H9 (cell line): ENCODE measurements at regions not wholly inside any gene's neighbourhood (a gene's known extent, or its start where the extent isn't known, plus 50 kb on each side); places are given as distances from the start of the nearest gene placed in this dataset.

Experiments
- DNase-seq: peaks from one replicate; pipeline ENCODE4 v3.0.0-alpha.2; 2017
- H2AFZ ChIP-seq: one replicate; pipeline ENCODE4 v1.6.1; 2013; ENCODE audit warnings: mild to moderate bottlenecking, low read length, control low read depth, moderate library complexity
- H2AK5ac ChIP-seq: 2 replicates; pipeline ENCODE4 v1.6.1; 2013; ENCODE audit warnings: low read length, control low read depth, mixed read lengths; ENCODE audit not compliant: insufficient read length
- H2BK120ac ChIP-seq: one replicate; pipeline ENCODE4 v1.6.1; 2013; ENCODE audit warnings: low read depth, mild to moderate bottlenecking, low read length, control low read depth, inconsistent platforms; ENCODE audit not compliant: poor library complexity, severe bottlenecking
- H2BK12ac ChIP-seq: 2 replicates; pipeline ENCODE4 v1.6.1; 2013; ENCODE audit warnings: low read length, control low read depth, mixed read lengths, low read depth; ENCODE audit not compliant: insufficient read length
- H2BK15ac ChIP-seq: 2 replicates; pipeline ENCODE4 v1.6.1; 2013; ENCODE audit warnings: low read depth, low read length, control low read depth
- H2BK20ac ChIP-seq: one replicate; pipeline ENCODE4 v1.6.1; 2013; ENCODE audit warnings: low read depth, mild to moderate bottlenecking, low read length, control low read depth, inconsistent platforms; ENCODE audit not compliant: poor library complexity, severe bottlenecking
- H2BK5ac ChIP-seq: 2 replicates; pipeline ENCODE4 v1.6.1; 2013; ENCODE audit warnings: low read length, control low read depth, mixed read lengths; ENCODE audit not compliant: insufficient read length
- H3K14ac ChIP-seq: 2 replicates; pipeline ENCODE4 v1.6.1; 2013; ENCODE audit warnings: low read length, control low read depth; ENCODE audit not compliant: insufficient read depth
- H3K18ac ChIP-seq: 2 replicates; pipeline ENCODE4 v1.6.1; 2013; ENCODE audit warnings: low read depth, mild to moderate bottlenecking, mixed read lengths, low read length, control low read depth; ENCODE audit not compliant: insufficient read length
- H3K23ac ChIP-seq: 2 replicates; pipeline ENCODE4 v1.6.1; 2013; ENCODE audit warnings: low read length, control low read depth, mixed read lengths, low read depth; ENCODE audit not compliant: insufficient read length
- H3K23me2 ChIP-seq: 2 replicates; pipeline ENCODE4 v1.6.1; 2013; ENCODE audit warnings: low read depth, mild to moderate bottlenecking, mixed read lengths, low read length, control low read depth; ENCODE audit not compliant: insufficient read length, poor library complexity, severe bottlenecking
- H3K27ac ChIP-seq: 2 replicates; pipeline ENCODE4 v1.5.1; 2013; ENCODE audit warnings: low read length, control low read depth, mixed read lengths, low read depth; ENCODE audit not compliant: insufficient read length
- H3K27me3 ChIP-seq: 2 replicates; pipeline ENCODE4 v1.6.1; 2013; ENCODE audit warnings: low read length, control low read depth, inconsistent platforms; ENCODE audit not compliant: insufficient read depth
- H3K4ac ChIP-seq: 2 replicates; pipeline ENCODE4 v1.6.1; 2013; ENCODE audit warnings: low read depth, mild to moderate bottlenecking, control low read depth, inconsistent platforms, low read length, moderate library complexity
- H3K4me1 ChIP-seq: 2 replicates; pipeline ENCODE4 v1.6.1; 2013; ENCODE audit warnings: low read length, control low read depth, inconsistent platforms; ENCODE audit not compliant: insufficient read depth
- H3K4me2 ChIP-seq: 2 replicates; pipeline ENCODE4 v1.6.1; 2013; ENCODE audit warnings: low read length, control low read depth, mixed read lengths; ENCODE audit not compliant: insufficient read length, insufficient read depth
- H3K56ac ChIP-seq: 2 replicates; pipeline ENCODE4 v1.6.1; 2013; ENCODE audit warnings: low read depth, mild to moderate bottlenecking, mixed read lengths, low read length, control low read depth; ENCODE audit not compliant: insufficient read length
- H3K79me1 ChIP-seq: 2 replicates; pipeline ENCODE4 v1.6.1; 2013; ENCODE audit warnings: low read depth, mild to moderate bottlenecking, moderate library complexity, low read length, control low read depth, inconsistent platforms; ENCODE audit not compliant: insufficient read depth, poor library complexity, severe bottlenecking
- H3K79me2 ChIP-seq: 2 replicates; pipeline ENCODE4 v1.6.1; 2013; ENCODE audit warnings: low read length, control low read depth, inconsistent platforms; ENCODE audit not compliant: insufficient read depth
- H3K9ac ChIP-seq: 2 replicates; pipeline ENCODE4 v1.6.1; 2013; ENCODE audit warnings: low read length, control low read depth, mixed read lengths; ENCODE audit not compliant: insufficient read length; ENCODE audit errors: extremely low read depth
- H3K9me3 ChIP-seq: one replicate; pipeline ENCODE4 v1.6.1; 2013; ENCODE audit warnings: low read depth, low read length, inconsistent platforms; ENCODE audit not compliant: control insufficient read depth
- H3T11ph ChIP-seq: one replicate; pipeline ENCODE4 v1.6.1; 2013; ENCODE audit warnings: mild to moderate bottlenecking, low read length, control low read depth, inconsistent platforms
- H4K20me1 ChIP-seq: one replicate; pipeline ENCODE4 v1.6.1; 2013; ENCODE audit not compliant: control insufficient read depth, insufficient read length, insufficient read depth
- H4K5ac ChIP-seq: 2 replicates; pipeline ENCODE4 v1.6.1; 2013; ENCODE audit warnings: low read depth, mild to moderate bottlenecking, mixed read lengths, low read length, control low read depth; ENCODE audit not compliant: insufficient read length
- H4K8ac ChIP-seq: replicated peaks from 2 replicates; pipeline ENCODE4 v1.6.1; 2013; ENCODE audit warnings: low read length, control low read depth, mixed read lengths, low read depth; ENCODE audit not compliant: insufficient read length
- H4K91ac ChIP-seq: 2 replicates; pipeline ENCODE4 v1.6.1; 2013; ENCODE audit warnings: low read depth, mild to moderate bottlenecking, moderate library complexity, mixed read lengths, low read length, control low read depth; ENCODE audit not compliant: insufficient read length
- H3K27ac Mint-ChIP-seq, 3 experiments: 2 replicates in 2 of 3; 3 replicates in 1 of 3; pipeline ENCODE4 v1.8.0; 2020 to 2021; ENCODE audit warnings: mixed read lengths in 3 of 3, mild to moderate bottlenecking in 1 of 3, moderate library complexity in 1 of 3
- H3K27me3 Mint-ChIP-seq: 2 replicates; pipeline ENCODE4 v1.8.0; 2021; ENCODE audit warnings: low read depth, mild to moderate bottlenecking, moderate library complexity, mixed read lengths
- H3K36me3 Mint-ChIP-seq, 3 experiments: 2 replicates in 2 of 3; 3 replicates in 1 of 3; pipeline ENCODE4 v1.8.0; 2020 to 2021; ENCODE audit warnings: low read depth in 3 of 3, mixed read lengths in 3 of 3; ENCODE audit not compliant: insufficient read depth in 1 of 3
- H3K4me1 Mint-ChIP-seq, 2 experiments: 2 replicates each; pipeline ENCODE4 v1.8.0; 2020; ENCODE audit warnings: mixed read lengths in 2 of 2
- H3K4me3 Mint-ChIP-seq, 2 experiments: 2 replicates in 1 of 2; 3 replicates in 1 of 2; pipeline ENCODE4 v1.8.0; 2020 to 2021; ENCODE audit warnings: mild to moderate bottlenecking in 2 of 2, mixed read lengths in 2 of 2, moderate library complexity in 1 of 2
- H3K9me3 Mint-ChIP-seq, 2 experiments: 2 replicates in 1 of 2; 3 replicates in 1 of 2; pipeline ENCODE4 v1.8.0; 2020; ENCODE audit warnings: mild to moderate bottlenecking in 2 of 2, mixed read lengths in 2 of 2, moderate library complexity in 1 of 2
- WGBS: extraction: QIAGEN DNeasy Blood & Tissue Kit; methylation state at CpG from one replicate; pipeline ENCODE4 v1.1.7; 2013; ENCODE audit warnings: missing lambda C conversion rate, low lambda C conversion rate, mixed read lengths; ENCODE audit not compliant: insufficient read length; ENCODE audit errors: extremely low coverage; 5-methylcytosine and 5-hydroxymethylcytosine counted together
- TF ChIP-seq, protein P1 (sequence below): fragments of 200-600 bp; sonication (generic); conservative IDR thresholded peaks from 3 replicates; pipeline ENCODE4 v1.8.0; 2021; ENCODE audit warnings: antibody characterized with exemption, mild to moderate bottlenecking

DNA sequence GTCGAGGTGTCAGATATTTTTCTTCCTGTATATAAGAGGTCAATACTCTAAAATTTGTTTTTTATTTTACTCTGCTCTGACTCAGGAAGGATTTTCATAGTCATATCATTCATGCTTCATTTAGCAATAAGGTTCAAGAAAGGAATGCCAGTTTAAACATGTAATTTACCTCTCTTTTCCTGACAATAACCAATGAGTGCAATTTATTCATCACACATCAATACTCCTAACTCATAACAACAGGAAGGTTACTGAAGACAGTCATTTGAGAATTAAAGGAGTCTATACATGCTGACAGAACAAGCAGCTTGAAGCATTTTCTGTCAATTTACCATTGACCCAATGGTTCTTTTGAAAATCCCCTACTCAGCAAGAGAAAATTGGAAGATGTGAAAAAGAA, 190.3 kb upstream of the RPS6KA3 start:
- H3K79me1 ChIP-seq: no peaks in the 10 kb centered on the region
- no peak overlapping the region for H4K8ac ChIP-seq
- H2BK5ac ChIP-seq: no peak overlapping the region
- no peaks in the 10 kb centered on the region for H3K23me2 ChIP-seq
- Mint-ChIP-seq H3K9me3 (peaks cover 64 to 70% of the 10 kb centered on the region in 2 experiments), H3K36me3 (peaks cover 0 to 4% (median 3%) of the 10 kb centered on the region in 3 experiments; a peak in 2 of 7 replicates), H3K27ac (no peak overlapping the region), H3K4me3 (no peak overlapping the region), H3K27me3 (peaks cover 5% of the 10 kb centered on the region), H3K4me1 (no peaks in the 10 kb centered on the region)
- no peak overlapping the region for H4K5ac ChIP-seq
- H3K4me1 ChIP-seq: no peaks in the 10 kb centered on the region
- H3K23ac ChIP-seq: no peak overlapping the region
- no peak overlapping the region for H3K4me2 ChIP-seq
- no peaks in the 10 kb centered on the region for H4K20me1 ChIP-seq
- no peak overlapping the region for H2AFZ ChIP-seq
- H2BK12ac ChIP-seq: no peak overlapping the region
- H3K56ac ChIP-seq: no peak overlapping the region
- H3K4ac ChIP-seq: no peak overlapping the region
- H3T11ph ChIP-seq: no peak overlapping the region
- no peak overlapping the region for H3K27ac ChIP-seq
- TF ChIP-seq, protein P1, sequence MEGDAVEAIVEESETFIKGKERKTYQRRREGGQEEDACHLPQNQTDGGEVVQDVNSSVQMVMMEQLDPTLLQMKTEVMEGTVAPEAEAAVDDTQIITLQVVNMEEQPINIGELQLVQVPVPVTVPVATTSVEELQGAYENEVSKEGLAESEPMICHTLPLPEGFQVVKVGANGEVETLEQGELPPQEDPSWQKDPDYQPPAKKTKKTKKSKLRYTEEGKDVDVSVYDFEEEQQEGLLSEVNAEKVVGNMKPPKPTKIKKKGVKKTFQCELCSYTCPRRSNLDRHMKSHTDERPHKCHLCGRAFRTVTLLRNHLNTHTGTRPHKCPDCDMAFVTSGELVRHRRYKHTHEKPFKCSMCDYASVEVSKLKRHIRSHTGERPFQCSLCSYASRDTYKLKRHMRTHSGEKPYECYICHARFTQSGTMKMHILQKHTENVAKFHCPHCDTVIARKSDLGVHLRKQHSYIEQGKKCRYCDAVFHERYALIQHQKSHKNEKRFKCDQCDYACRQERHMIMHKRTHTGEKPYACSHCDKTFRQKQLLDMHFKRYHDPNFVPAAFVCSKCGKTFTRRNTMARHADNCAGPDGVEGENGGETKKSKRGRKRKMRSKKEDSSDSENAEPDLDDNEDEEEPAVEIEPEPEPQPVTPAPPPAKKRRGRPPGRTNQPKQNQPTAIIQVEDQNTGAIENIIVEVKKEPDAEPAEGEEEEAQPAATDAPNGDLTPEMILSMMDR: no peak
- H2BK20ac ChIP-seq: no peak overlapping the region
- no peak overlapping the region for H3K14ac ChIP-seq
- no peaks in the 10 kb centered on the region for H3K27me3 ChIP-seq
- no CpG with 5 or more reads among the region's 1 CpG for WGBS
- no peak overlapping the region for H3K18ac ChIP-seq
- peaks cover 7% of the 10 kb centered on the region for H3K9me3 ChIP-seq
- H4K91ac ChIP-seq: no peak overlapping the region
- H2BK15ac ChIP-seq: no peak overlapping the region
- no peak overlapping the region for H2AK5ac ChIP-seq
- H3K79me2 ChIP-seq: no peaks in the 10 kb centered on the region
- DNase-seq: no peak
- H2BK120ac ChIP-seq: no peak overlapping the region
- H3K9ac ChIP-seq: no peak overlapping the region
